Coronary artery (tissue), 2 donors: ENCODE measurements at regions not wholly inside any gene's neighbourhood (a gene's known extent, or its start where the extent isn't known, plus 50 kb on each side); places are given as distances from the start of the nearest gene placed in this dataset.

ENCODE experiments used
- DNase-seq: peaks from one replicate; pipeline ENCODE4 v3.0.0-alpha.2; 2017; ENCODE audit warnings: low spot score
- H3K27ac ChIP-seq, 2 donors: fragments of 200-600 bp; sonication (generic); one replicate each; pipeline ENCODE4 v1.5.1; 2016 to 2019
- H3K4me3 ChIP-seq: fragments of 200-600 bp; sonication (generic); 2 replicates; pipeline ENCODE4 v1.5.1; 2016; ENCODE audit warnings: mild to moderate bottlenecking, moderate library complexity
- CTCF ChIP-seq: fragments of 200-600 bp; sonication (generic); IDR thresholded peaks from one replicate; pipeline ENCODE4 v1.5.1; 2019; ENCODE audit warnings: antibody characterized with exemption

DNA sequence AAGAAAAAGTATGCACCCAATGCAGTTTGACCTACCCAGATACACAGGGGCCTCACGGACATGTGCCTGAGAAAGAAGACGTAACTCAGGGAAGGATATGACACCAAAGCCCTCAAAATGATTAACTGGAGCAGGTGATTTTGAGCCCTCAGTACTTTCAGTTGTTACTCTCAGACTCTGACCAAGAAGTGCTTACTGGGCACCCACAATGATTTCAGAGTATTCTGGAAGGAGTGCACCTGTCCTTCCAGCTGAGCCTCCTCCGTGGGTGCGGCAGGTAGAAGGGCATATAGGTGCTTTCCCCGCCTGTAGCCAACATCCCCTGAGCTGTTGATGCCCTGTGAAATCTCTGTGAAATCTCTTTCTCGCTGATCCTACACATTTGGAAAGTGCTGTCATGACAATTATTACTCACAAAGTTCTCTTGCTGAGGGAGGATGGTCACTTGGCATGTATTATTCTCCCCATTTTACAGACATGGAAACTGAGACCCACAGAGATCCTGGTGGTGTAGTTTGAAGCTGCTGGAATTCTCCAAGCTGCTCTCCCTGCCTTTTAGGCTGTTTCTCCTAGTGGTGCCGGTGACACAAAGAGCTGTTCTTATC, 154.3 kb upstream of the CCND2 start:
- no peak overlapping the region for H3K4me3 ChIP-seq
- DNase-seq, result peak; percentile 47
- no peak overlapping the region for H3K27ac ChIP-seq
- no peak for TF ChIP-seq CTCF

DNA sequence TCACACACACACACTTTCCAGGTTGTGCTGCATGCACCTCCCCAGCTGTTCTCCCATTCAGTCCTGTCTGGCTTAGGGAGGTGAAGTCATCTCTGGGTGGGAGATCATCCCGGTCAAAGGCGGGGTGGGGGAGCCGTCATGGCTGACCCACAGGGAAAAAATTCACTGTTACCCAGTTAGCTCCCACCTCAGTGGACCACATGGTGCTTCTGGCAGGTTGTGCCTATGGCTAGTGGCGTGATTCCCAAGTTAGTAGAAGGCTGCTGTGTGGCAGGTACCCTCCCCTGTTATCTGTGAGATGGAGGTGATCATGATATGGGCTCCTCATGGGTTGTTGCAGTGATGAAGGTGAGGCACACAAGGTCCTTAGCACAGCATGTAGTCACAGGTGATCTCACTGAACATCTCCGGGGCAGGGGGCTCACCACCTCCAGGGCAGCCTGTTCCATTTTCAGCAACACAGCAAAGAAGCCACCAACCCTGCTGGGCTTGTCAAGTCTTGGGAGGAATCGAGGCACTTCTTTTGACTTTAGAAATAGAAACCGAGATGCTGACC, 154.9 kb upstream of the CCND2 start:
- DNase-seq, result peak; percentile 55
- Histone ChIP-seq H3K27ac (no peak overlapping the region), H3K4me3 (no peak overlapping the region)
- no peak for TF ChIP-seq CTCF

DNA sequence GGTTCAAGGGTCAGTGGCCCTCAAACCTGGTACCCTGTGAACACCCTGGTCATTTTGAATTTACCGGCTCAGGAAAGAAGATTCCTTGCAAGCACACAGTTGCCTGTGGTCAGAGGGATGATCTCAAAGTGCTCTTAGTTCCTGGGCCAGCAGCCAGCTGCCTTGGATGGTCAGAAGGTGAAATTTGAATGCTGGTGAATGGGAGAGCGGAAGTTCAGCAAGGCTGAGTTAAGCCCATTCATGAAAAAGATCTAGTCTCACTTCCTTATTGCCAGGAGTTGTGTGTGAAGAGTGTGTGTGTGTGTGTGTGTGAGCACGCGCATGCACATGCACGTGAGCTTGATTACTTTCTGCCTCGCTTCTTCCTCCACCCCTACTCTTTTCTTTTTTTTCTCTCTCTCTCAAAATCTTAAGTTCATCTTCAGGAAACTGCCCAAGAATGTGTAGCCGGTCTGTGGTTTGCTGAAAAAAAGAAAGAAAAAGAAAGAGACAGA, 155.5 kb upstream of the CCND2 start:
- TF ChIP-seq CTCF, result no peak
- DNase-seq, result peak; percentile 63
- H3K4me3 ChIP-seq, result no peak overlapping the region
- no peak overlapping the region for H3K27ac ChIP-seq

- no peak overlapping the region for H3K4me3 ChIP-seq
- no peak for TF ChIP-seq CTCF
- no peak overlapping the region for H3K27ac ChIP-seq
- DNase-seq, result peak; percentile 35
These were observed 156.1 kb upstream of the CCND2 start for GRCh38 chr12:4117386-4118016.

GRCh38 chr12:4116251-4117111, 157.1 kb upstream of the CCND2 start:
- no peak for TF ChIP-seq CTCF
- H3K27ac ChIP-seq, result no peak overlapping the region
- no peak overlapping the region for H3K4me3 ChIP-seq
- DNase-seq, result no peak

GRCh38 chr12:4115570-4115969, 158.0 kb upstream of the CCND2 start:
- Histone ChIP-seq H3K4me3 (no peak overlapping the region), H3K27ac (no peak overlapping the region)
- DNase-seq, result no peak
- no peak for TF ChIP-seq CTCF
